Suprapubic skin (tissue), 4 donors: ENCODE measurements at regions not wholly inside any gene's neighbourhood (a gene's known extent, or its start where the extent isn't known, plus 50 kb on each side); places are given as distances from the start of the nearest gene placed in this dataset.
A peak's percentile ranks its signal among the peaks of the same experiment; 100 is the strongest.

Experiments used
- DNase-seq, 2 donors: peaks; one replicate each; pipeline ENCODE4 v3.0.0-alpha.2; 2019; ENCODE audit warnings: low spot score in 2 of 2
- H3K27ac ChIP-seq: fragments of 200-600 bp; sonication (generic); one replicate; pipeline ENCODE4 v1.5.1; 2019
- H3K27me3 ChIP-seq: fragments of 200-600 bp; sonication (generic); one replicate; pipeline ENCODE4 v1.5.1; 2019
- H3K36me3 ChIP-seq: fragments of 200-600 bp; sonication (generic); one replicate; pipeline ENCODE4 v1.5.1; 2019
- H3K4me1 ChIP-seq: fragments of 200-600 bp; sonication (generic); one replicate; pipeline ENCODE4 v1.5.1; 2019
- H3K4me3 ChIP-seq: fragments of 200-600 bp; sonication (generic); one replicate; pipeline ENCODE4 v1.5.1; 2019; ENCODE audit warnings: mild to moderate bottlenecking
- H3K9me3 ChIP-seq: fragments of 200-600 bp; sonication (generic); one replicate; pipeline ENCODE4 v1.5.1; 2019
- EP300 ChIP-seq: sonication (generic); formaldehyde crosslinking; IDR thresholded peaks from one replicate; pipeline ENCODE4 v1.6.1; 2017; ENCODE audit warnings: antibody characterized with exemption
- POLR2A ChIP-seq, 2 donors: fragments of 450-650 bp; IDR thresholded peaks; one replicate each; pipeline ENCODE4 v1.6.1; 2017; ENCODE audit warnings: antibody characterized with exemption in 2 of 2, mild to moderate bottlenecking in 2 of 2, moderate library complexity in 2 of 2
- POLR2AphosphoS5 ChIP-seq, 3 donors: sonication (generic); formaldehyde crosslinking; IDR thresholded peaks; one replicate each; pipeline ENCODE4 v1.6.1; 2017; ENCODE audit warnings: antibody characterized with exemption in 3 of 3
- WGBS: methylation state at CpG from one replicate; pipeline ENCODE4 v1.1.5; 2018; 5-methylcytosine and 5-hydroxymethylcytosine counted together
- TF ChIP-seq, protein P1 (sequence below), 2 donors: fragments of 200-600 bp in 1 of 2; fragments of 450-650 bp in 1 of 2; sonication (generic) in 1 of 2; IDR thresholded peaks; one replicate each; pipeline ENCODE4 v1.5.1; 2016 to 2019; ENCODE audit warnings: antibody characterized with exemption in 2 of 2, mild to moderate bottlenecking in 1 of 2, moderate library complexity in 1 of 2

- Histone ChIP-seq H3K9me3 (no peaks in the 10 kb centered on the region), H3K27me3 (no peaks in the 10 kb centered on the region), H3K36me3 (no peaks in the 10 kb centered on the region), H3K27ac (no peak overlapping the region), H3K4me3 (no peak overlapping the region), H3K4me1 (no peaks in the 10 kb centered on the region)
- WGBS: 94% methylated on average over 4 of the region's 4 CpGs
- no peak for DNase-seq
- TF ChIP-seq EP300 (no peak), POLR2AphosphoS5 (IDR thresholded peaks at IDR 0.05) (no peak), POLR2A (IDR thresholded peaks at IDR 0.05) (no peak)
- TF ChIP-seq, protein P1, sequence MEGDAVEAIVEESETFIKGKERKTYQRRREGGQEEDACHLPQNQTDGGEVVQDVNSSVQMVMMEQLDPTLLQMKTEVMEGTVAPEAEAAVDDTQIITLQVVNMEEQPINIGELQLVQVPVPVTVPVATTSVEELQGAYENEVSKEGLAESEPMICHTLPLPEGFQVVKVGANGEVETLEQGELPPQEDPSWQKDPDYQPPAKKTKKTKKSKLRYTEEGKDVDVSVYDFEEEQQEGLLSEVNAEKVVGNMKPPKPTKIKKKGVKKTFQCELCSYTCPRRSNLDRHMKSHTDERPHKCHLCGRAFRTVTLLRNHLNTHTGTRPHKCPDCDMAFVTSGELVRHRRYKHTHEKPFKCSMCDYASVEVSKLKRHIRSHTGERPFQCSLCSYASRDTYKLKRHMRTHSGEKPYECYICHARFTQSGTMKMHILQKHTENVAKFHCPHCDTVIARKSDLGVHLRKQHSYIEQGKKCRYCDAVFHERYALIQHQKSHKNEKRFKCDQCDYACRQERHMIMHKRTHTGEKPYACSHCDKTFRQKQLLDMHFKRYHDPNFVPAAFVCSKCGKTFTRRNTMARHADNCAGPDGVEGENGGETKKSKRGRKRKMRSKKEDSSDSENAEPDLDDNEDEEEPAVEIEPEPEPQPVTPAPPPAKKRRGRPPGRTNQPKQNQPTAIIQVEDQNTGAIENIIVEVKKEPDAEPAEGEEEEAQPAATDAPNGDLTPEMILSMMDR (IDR thresholded peaks at IDR 0.05): no peak
Measured at GRCh38 chr1:64335636-64336035, 132.2 kb downstream of the UBE2U start.

DNA sequence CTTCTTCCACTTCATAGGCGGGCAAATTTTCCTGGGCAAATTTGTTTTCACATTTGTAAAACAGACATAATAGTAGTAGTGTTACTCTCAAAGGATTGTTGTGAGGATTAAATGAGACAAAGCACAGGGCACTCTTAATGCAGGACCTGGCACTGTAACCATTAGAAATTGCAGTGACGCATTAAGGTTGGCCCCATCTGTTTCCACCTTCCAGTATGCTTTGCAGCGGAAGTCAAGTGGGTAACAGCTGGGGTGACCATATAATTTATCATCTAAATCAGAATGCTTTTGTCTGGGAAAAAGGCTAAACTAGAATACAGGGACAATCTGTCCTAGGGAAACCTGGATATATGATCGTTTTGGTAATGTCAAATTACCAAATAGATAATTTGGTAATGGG, 132.5 kb upstream of the CACHD1 start:
- 93% methylated on average over 4 of the region's 4 CpGs for whole genome bisulfite sequencing
- no peaks in the 10 kb centered on the region for H3K36me3 ChIP-seq
- H3K4me3 ChIP-seq: no peak overlapping the region
- DNase-seq: no peak
- H3K9me3 ChIP-seq: no peaks in the 10 kb centered on the region
- H3K27me3 ChIP-seq: no peaks in the 10 kb centered on the region
- no peak for TF ChIP-seq POLR2AphosphoS5 (IDR thresholded peaks at IDR 0.05)
- no peaks in the 10 kb centered on the region for H3K4me1 ChIP-seq
- no peak overlapping the region for H3K27ac ChIP-seq

GRCh38 chr1:64337926-64338325, 132.0 kb upstream of the CACHD1 start:
- no peak for DNase-seq
- no peaks in the 10 kb centered on the region for H3K9me3 ChIP-seq
- WGBS: 65% methylated on average over 4 of the region's 4 CpGs
- TF ChIP-seq POLR2AphosphoS5 (IDR thresholded peaks at IDR 0.05) (no peak), EP300 (no peak), POLR2A (IDR thresholded peaks at IDR 0.05) (no peak)
- TF ChIP-seq, protein P1 (IDR thresholded peaks at IDR 0.05): no peak
- H3K36me3 ChIP-seq: no peaks in the 10 kb centered on the region
- no peaks in the 10 kb centered on the region for H3K27me3 ChIP-seq
- no peak overlapping the region for H3K4me3 ChIP-seq
- no peak overlapping the region for H3K27ac ChIP-seq
- H3K4me1 ChIP-seq: peaks cover 1% of the 10 kb centered on the region

- Histone ChIP-seq H3K4me1 (peaks cover 21% of the 10 kb centered on the region), H3K9me3 (no peaks in the 10 kb centered on the region), H3K27ac (no peak overlapping the region), H3K4me3 (no peak overlapping the region), H3K27me3 (no peaks in the 10 kb centered on the region), H3K36me3 (no peaks in the 10 kb centered on the region)
- 96% methylated on average over 2 of the region's 2 CpGs for WGBS
- TF ChIP-seq POLR2AphosphoS5 (IDR thresholded peaks at IDR 0.05) (no peak), POLR2A (IDR thresholded peaks at IDR 0.05) (no peak), EP300 (no peak)
- TF ChIP-seq, protein P1 (IDR thresholded peaks at IDR 0.05): no peak
- DNase-seq: no peak
Measured at GRCh38 chr1:64340361-64340760, 129.6 kb upstream of the CACHD1 start.

- H3K4me3 ChIP-seq: no peak overlapping the region
- WGBS: 51% methylated on average over 6 of the region's 6 CpGs
- H3K9me3 ChIP-seq: no peaks in the 10 kb centered on the region
- no peaks in the 10 kb centered on the region for H3K36me3 ChIP-seq
- TF ChIP-seq, protein P1 (IDR thresholded peaks at IDR 0.05): no peak
- no peak for TF ChIP-seq POLR2A (IDR thresholded peaks at IDR 0.05)
- TF ChIP-seq POLR2AphosphoS5 (IDR thresholded peaks at IDR 0.05): peak in 1 of 3 donors; percentile 59
- DNase-seq: peak in 1 of 2 donors; percentile 78
- no peaks in the 10 kb centered on the region for H3K27me3 ChIP-seq
- H3K27ac ChIP-seq: peak overlapping the region; percentile 80
- peaks cover 22% of the 10 kb centered on the region for H3K4me1 ChIP-seq
Measured at GRCh38 chr1:64343105-64343822, 126.7 kb upstream of the CACHD1 start.

GRCh38 chr1:64343823-64344190, 126.1 kb upstream of the CACHD1 start:
- Histone ChIP-seq H3K9me3 (no peaks in the 10 kb centered on the region), H3K4me1 (peaks cover 22% of the 10 kb centered on the region), H3K27me3 (no peaks in the 10 kb centered on the region), H3K27ac (peak overlapping the region; percentile 80), H3K36me3 (no peaks in the 10 kb centered on the region), H3K4me3 (no peak overlapping the region)
- DNase-seq: no peak
- TF ChIP-seq POLR2AphosphoS5 (IDR thresholded peaks at IDR 0.05): no peak
- TF ChIP-seq POLR2A (IDR thresholded peaks at IDR 0.05): no peak
- TF ChIP-seq EP300: no peak
- TF ChIP-seq, protein P1 (IDR thresholded peaks at IDR 0.05): no peak
- 38% methylated on average over 3 of the region's 3 CpGs for WGBS
